GM23338 (cell line): ENCODE measurements at regions not wholly inside any gene's neighbourhood (a gene's known extent, or its start where the extent isn't known, plus 50 kb on each side); places are given as distances from the start of the nearest gene placed in this dataset.

Experiments used
- ATAC-seq: fragments of 200-7000 bp; cut with Tn5 transposase; 3 replicates; pipeline ENCODE4 v1.9.1; 2020
- DNase-seq: peaks from one replicate; pipeline ENCODE4 v3.0.0-alpha.2; 2015; ENCODE audit warnings: low spot score
- H2AFZ ChIP-seq: fragments of 200-600 bp; sonication (generic); 2 replicates; pipeline ENCODE4 v1.8.0; 2016; ENCODE audit warnings: antibody characterized with exemption, mild to moderate bottlenecking, moderate library complexity
- H3F3A ChIP-seq: fragments of 200-600 bp; sonication (generic); replicated peaks from 2 replicates; pipeline ENCODE4 v1.8.0; 2017; ENCODE audit warnings: antibody characterized with exemption, mixed run types, low read depth
- H3K27ac ChIP-seq: fragments of 200-600 bp; sonication (generic); 2 replicates; pipeline ENCODE4 v1.6.1; 2016; ENCODE audit warnings: low read depth
- H3K27me3 ChIP-seq: fragments of 200-600 bp; sonication (generic); 2 replicates; pipeline ENCODE4 v1.8.0; 2016; ENCODE audit warnings: mild to moderate bottlenecking, mixed run types, moderate library complexity; ENCODE audit not compliant: insufficient read depth
- H3K36me3 ChIP-seq: fragments of 200-600 bp; sonication (generic); 2 replicates; pipeline ENCODE4 v1.8.0; 2016; ENCODE audit warnings: mild to moderate bottlenecking; ENCODE audit not compliant: insufficient read depth
- H3K4me1 ChIP-seq: fragments of 200-600 bp; sonication (generic); 2 replicates; pipeline ENCODE4 v1.8.0; 2016; ENCODE audit warnings: mild to moderate bottlenecking, moderate library complexity; ENCODE audit not compliant: insufficient read depth
- H3K4me2 ChIP-seq: fragments of 200-600 bp; sonication (generic); 2 replicates; pipeline ENCODE4 v1.7.1; 2017; ENCODE audit warnings: mixed run types
- H3K4me3 ChIP-seq: fragments of 200-600 bp; sonication (generic); 2 replicates; pipeline ENCODE4 v1.6.1; 2016; ENCODE audit warnings: mixed run types
- H3K79me2 ChIP-seq: fragments of 200-600 bp; sonication (generic); replicated peaks from 2 replicates; pipeline ENCODE4 v1.8.0; 2017; ENCODE audit warnings: mild to moderate bottlenecking; ENCODE audit not compliant: insufficient read depth
- H3K9me2 ChIP-seq: fragments of 200-600 bp; sonication (generic); 2 replicates; pipeline ENCODE4 v1.8.0; 2017; ENCODE audit not compliant: insufficient read depth
- H4K20me1 ChIP-seq: fragments of 200-600 bp; sonication (generic); replicated peaks from 2 replicates; pipeline ENCODE4 v1.8.0; 2017; ENCODE audit warnings: mild to moderate bottlenecking; ENCODE audit not compliant: insufficient read depth
- H3K27ac Mint-ChIP-seq: 2 replicates; pipeline ENCODE4 v1.8.0; 2020; ENCODE audit warnings: inconsistent platforms, mild to moderate bottlenecking, moderate library complexity, mixed read lengths
- H3K27me3 Mint-ChIP-seq: 3 replicates; pipeline ENCODE4 v1.8.0; 2022; ENCODE audit warnings: low read depth, mild to moderate bottlenecking, moderate library complexity, mixed read lengths, inconsistent platforms; ENCODE audit not compliant: insufficient read depth, poor library complexity
- H3K36me3 Mint-ChIP-seq: 3 replicates; pipeline ENCODE4 v1.8.0; 2021; ENCODE audit warnings: low read depth, mild to moderate bottlenecking, inconsistent platforms, moderate library complexity, mixed read lengths
- H3K4me1 Mint-ChIP-seq: 3 replicates; pipeline ENCODE4 v1.8.0; 2020; ENCODE audit warnings: mild to moderate bottlenecking, inconsistent platforms, mixed read lengths
- H3K4me3 Mint-ChIP-seq: 3 replicates; pipeline ENCODE4 v1.8.0; 2021; ENCODE audit warnings: moderate library complexity, mild to moderate bottlenecking, inconsistent platforms, mixed read lengths
- H3K9me3 Mint-ChIP-seq: 3 replicates; pipeline ENCODE4 v1.8.0; 2020; ENCODE audit warnings: moderate library complexity, mild to moderate bottlenecking, inconsistent platforms, mixed read lengths
- CTCF ChIP-seq, 2 experiments: fragments of 200-600 bp in 1 of 2; sonication (generic) in 1 of 2; conservative IDR thresholded peaks; 2 replicates each; pipeline versions ENCODE4 v1.5.1 to v1.6.1; 2016 to 2017; ENCODE audit warnings: antibody characterized with exemption in 2 of 2, low read depth in 2 of 2, mild to moderate bottlenecking in 2 of 2, moderate library complexity in 1 of 2
- ETS1 ChIP-seq: IDR thresholded peaks from 2 replicates; pipeline ENCODE4 v1.6.1; 2016; ENCODE audit warnings: antibody characterized with exemption
- EZH2 ChIP-seq: fragments of 200-600 bp; sonication (generic); IDR thresholded peaks from one replicate; pipeline ENCODE4 v1.8.0; 2017; ENCODE audit warnings: antibody characterized with exemption, mild to moderate bottlenecking, low read depth; ENCODE audit not compliant: unreplicated experiment
- JUNB ChIP-seq: IDR thresholded peaks from one replicate; pipeline ENCODE4 v1.6.1; 2016; ENCODE audit warnings: antibody characterized with exemption; ENCODE audit not compliant: unreplicated experiment
- POLR2AphosphoS5 ChIP-seq: IDR thresholded peaks from 2 replicates; pipeline ENCODE4 v1.6.1; 2016; ENCODE audit warnings: antibody characterized with exemption, low read depth

GRCh38 chr9:107078061-107078460, 205.0 kb upstream of the RAD23B start:
- Mint-ChIP-seq H3K9me3 (no peaks in the 10 kb centered on the region), H3K4me1 (no peaks in the 10 kb centered on the region), H3K4me3 (no peak overlapping the region), H3K27me3 (peaks cover 2% of the 10 kb centered on the region), H3K27ac (no peak overlapping the region), H3K36me3 (no peaks in the 10 kb centered on the region)
- ATAC-seq, result no peak
- no peaks in the 10 kb centered on the region for H4K20me1 ChIP-seq
- H2AFZ ChIP-seq, result no peak overlapping the region
- H3K4me1 ChIP-seq, result no peaks in the 10 kb centered on the region
- no peak for DNase-seq
- no peak overlapping the region for H3K4me3 ChIP-seq
- H3K36me3 ChIP-seq, result no peaks in the 10 kb centered on the region
- no peaks in the 10 kb centered on the region for H3K79me2 ChIP-seq
- TF ChIP-seq JUNB, result no peak
- no peak for TF ChIP-seq CTCF (conservative IDR thresholded peaks at IDR 0.05; ENCODE audit: low read depth in 2 of 2)
- TF ChIP-seq ETS1, result no peak
- no peak overlapping the region for H3K4me2 ChIP-seq
- H3F3A ChIP-seq, result no peaks in the 10 kb centered on the region
- H3K27me3 ChIP-seq, result no peaks in the 10 kb centered on the region
- H3K27ac ChIP-seq, result no peak overlapping the region
- no peaks in the 10 kb centered on the region for H3K9me2 ChIP-seq

- H3K4me3 Mint-ChIP-seq, result no peak overlapping the region
- H3K4me1 Mint-ChIP-seq, result no peaks in the 10 kb centered on the region
Measured at GRCh38 chr9:107079589-107079988, 203.5 kb upstream of the RAD23B start.

More at GRCh38 chr9:107079589-107079988, 203.5 kb upstream of the RAD23B start:
- no peak for TF ChIP-seq ETS1
- TF ChIP-seq POLR2AphosphoS5, result no peak
- TF ChIP-seq EZH2, result no peak
- no peak for TF ChIP-seq JUNB
- H3K27ac Mint-ChIP-seq, result no peak overlapping the region
- Histone ChIP-seq H3K4me3 (no peak overlapping the region), H3K79me2 (no peaks in the 10 kb centered on the region), H3K4me2 (no peak overlapping the region), H4K20me1 (no peaks in the 10 kb centered on the region), H2AFZ (no peak overlapping the region), H3K4me1 (no peaks in the 10 kb centered on the region), H3K27ac (no peak overlapping the region), H3K9me2 (no peaks in the 10 kb centered on the region), H3F3A (no peaks in the 10 kb centered on the region), H3K36me3 (no peaks in the 10 kb centered on the region), H3K27me3 (no peaks in the 10 kb centered on the region)
- ATAC-seq, result no peak
- no peaks in the 10 kb centered on the region for H3K36me3 Mint-ChIP-seq
- H3K27me3 Mint-ChIP-seq, result peaks cover 2% of the 10 kb centered on the region
- DNase-seq, result no peak
- H3K9me3 Mint-ChIP-seq, result no peaks in the 10 kb centered on the region
